SKM-1 (cell line): ENCODE measurements at regions not wholly inside any gene's neighbourhood (a gene's known extent, or its start where the extent isn't known, plus 50 kb on each side); places are given as distances from the start of the nearest gene placed in this dataset.
A peak's percentile ranks its signal among the peaks of the same experiment; 100 is the strongest.

Source experiments
- DNase-seq: peaks from one replicate; lab custom pipeline; 2025; ENCODE audit not compliant: unreplicated experiment; lab: John Stamatoyannopoulos, UW

DNA sequence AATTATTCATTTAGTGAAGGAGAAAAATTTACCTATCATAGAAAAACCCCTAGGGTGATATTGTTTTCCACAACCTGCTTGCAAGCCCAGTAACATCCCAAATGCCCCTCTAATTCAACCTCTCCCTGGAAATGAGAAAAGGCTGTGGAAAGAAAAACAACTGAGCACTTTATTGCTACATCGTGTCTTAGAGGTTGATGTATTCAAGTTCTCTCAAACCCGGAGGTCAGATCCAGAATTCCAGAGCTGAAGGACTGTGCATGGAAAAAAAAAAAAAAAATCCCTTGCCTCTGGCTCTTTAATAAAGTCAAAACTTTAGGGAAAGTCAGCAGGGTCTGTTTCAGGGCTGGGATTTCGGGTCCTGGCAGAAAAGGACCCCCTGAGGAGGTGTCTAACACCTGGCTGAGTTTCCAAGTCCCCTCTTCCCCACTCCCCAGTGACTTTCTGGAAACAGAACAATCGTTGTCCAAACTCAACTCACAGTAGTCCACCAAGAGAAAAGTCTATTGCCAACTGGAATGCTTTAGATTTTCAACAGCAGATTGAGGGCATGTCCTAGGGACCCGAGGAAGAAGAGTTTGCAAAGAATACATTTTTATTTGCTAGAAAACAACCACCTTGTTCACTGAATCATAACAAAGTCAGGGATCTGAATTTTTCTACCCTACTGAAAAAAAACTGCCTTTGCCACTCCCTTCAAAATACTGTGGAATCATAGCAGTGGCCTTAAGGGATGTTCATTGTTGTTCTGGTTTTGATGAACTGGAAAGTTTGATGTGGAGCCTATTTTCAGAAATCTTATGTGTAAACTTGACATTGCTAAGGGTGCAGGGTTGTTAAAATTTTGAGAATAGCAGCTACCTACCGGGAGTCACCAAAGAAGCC lies 207.5 kb upstream of the ADAMTS9 start:
- no peak for DNase-seq

DNA sequence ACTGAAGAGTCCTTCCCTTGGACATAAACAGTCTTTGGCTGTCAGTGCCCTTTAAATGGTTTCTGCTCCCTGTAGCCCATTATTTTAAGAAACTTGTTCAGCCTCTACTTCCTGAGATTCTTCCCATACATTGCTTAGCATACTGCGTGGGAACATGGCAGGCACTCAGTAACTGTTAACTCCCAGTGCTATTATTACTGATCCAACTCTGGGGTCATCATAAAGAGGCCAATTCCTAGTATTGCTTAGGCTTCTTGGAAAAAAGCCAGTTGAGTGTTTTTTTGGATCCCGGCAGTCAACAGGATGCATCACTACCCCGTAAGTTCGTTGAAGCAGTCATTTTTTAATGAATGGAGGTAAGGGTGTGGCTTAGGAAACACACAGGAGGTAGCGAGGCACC lies 206.2 kb upstream of the ADAMTS9 start:
- no peak for DNase-seq

DNA sequence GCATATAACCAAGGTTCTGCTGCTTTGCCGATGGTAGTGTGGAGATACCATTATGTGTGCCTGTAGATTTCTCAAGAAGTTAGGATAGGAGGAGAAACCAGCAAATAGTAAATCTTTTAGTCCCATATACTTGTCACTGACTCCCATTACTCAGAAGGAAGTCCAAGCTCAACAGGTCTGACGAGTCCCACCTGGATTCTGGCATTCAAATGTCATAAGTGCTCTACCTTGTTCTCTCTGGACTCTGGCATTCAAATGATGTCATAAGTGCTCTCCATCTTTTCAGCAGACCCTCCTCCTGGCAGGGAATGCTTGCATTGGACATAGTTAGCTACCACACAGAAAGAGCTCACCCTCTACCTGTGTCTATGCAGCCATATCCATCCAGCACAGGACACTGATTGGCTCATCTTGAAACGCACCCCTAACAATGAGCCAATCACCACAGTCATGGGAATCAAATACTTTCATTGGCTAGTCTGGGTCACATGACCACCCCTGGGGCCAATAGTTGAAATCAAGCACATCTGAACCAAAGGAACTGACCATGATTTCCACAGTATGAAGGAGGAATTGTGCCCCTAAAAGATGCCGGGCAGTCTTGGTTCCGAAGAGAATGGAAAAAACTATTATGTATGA lies 205.0 kb upstream of the ADAMTS9 start:
- no peak for DNase-seq

DNA sequence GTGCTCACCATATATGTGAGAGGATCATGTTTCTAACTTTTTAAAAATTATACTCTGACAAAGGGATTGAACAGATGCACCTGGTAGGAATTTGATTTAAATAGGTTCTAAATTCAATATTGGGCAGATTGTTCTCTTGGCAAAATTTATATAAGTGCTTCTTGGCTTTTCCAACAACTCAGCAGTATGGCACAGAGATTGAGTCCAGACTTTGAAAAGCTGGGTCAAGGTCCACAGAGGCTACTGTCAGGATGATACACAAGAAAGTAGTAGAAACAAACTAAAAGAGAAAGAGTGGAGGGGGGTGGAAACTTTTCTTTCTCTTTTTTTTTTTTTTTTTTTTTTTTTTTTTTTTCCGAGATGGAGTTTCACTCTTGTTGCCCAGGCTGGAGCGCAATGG lies 203.2 kb upstream of the ADAMTS9 start:
- DNase-seq = no peak

DNA sequence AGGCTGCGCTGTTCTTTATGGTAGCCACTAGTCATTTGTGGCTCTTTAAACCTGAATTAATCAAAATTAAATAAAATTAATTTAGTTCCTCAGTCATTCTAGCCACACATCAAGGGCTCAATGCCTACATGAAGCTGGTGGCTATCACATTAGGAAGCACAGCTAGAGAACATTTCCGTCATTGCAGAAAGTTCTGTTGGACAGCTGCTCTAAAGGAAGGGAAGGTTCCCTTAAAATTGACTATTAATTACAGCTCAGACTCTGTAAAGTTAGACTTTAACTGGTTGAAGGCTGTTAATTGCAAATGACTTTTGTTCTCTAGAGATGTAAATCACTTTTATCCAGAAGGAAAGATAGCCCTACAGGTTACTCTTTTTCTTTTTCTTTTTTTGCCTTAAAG lies 202.7 kb upstream of the ADAMTS9 start:
- no peak for DNase-seq

- no peak for DNase-seq
These were observed 202.2 kb upstream of the ADAMTS9 start for GRCh38 chr3:64890006-64890405.

- no peak for DNase-seq
These were observed 201.1 kb upstream of the ADAMTS9 start for GRCh38 chr3:64888840-64889392.

DNA sequence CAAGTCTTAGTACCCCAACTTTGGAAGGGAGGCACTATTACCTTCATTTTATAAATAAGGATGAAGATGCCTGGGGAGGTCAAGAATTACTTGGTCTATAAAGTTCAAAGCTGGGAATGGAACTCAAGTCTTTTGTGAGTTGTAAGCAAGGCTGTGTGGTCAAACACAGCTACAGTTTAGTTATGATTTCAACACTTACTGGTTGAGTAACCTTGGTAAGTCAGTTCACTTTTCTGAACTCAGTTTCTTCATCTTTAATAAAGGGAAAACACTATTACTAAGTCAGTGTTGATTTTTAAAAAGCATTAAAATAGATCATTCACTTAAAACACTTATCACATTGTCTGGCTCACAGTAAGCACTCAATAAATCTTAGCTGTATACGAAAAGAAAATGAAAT lies 200.4 kb upstream of the ADAMTS9 start:
- peak; percentile 62 for DNase-seq

DNA sequence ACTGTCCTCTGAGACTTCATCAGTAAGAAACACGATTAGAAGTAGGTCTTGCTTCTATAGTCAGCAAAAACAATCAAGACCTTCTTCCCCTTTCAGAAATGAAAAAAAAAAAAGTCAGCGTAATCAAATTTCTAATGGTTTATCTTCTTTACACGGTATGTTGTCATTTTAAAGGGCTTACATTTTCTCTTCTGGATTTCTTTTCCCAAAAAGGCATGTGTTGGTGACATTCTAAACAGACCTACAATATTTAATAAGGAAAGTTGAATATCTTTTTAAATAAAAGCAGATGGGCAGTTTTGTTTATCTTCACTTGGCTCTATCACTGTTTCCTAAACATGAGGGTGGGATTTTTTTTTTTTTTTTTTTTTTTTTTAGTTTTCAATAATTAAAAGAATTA lies 197.3 kb upstream of the ADAMTS9 start:
- DNase-seq = no peak

- DNase-seq = no peak
These were observed 196.7 kb upstream of the ADAMTS9 start for GRCh38 chr3:64884536-64884935.

DNA sequence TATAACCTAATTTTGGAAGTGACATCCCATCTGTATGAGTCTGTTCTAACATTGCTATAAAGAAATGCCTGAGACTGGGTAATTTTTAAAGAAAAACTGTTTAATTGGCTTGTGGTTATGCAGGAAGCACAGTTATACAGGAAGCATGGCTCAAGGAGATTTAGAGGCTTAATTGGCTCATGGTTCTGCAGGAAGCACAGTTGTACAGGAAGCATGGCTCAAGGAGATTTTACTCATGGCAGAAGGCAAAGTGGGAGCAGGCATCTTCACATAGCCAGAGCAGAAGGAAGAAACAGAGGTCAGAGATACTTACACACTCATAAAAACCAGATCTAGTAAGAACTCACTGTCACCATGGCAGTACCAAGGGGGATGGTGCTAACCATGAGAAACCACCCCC lies 193.1 kb upstream of the ADAMTS9 start:
- DNase-seq = no peak

GRCh38 chr3:64878362-64878761 lies 190.6 kb upstream of the ADAMTS9 start:
- no peak for DNase-seq

DNA sequence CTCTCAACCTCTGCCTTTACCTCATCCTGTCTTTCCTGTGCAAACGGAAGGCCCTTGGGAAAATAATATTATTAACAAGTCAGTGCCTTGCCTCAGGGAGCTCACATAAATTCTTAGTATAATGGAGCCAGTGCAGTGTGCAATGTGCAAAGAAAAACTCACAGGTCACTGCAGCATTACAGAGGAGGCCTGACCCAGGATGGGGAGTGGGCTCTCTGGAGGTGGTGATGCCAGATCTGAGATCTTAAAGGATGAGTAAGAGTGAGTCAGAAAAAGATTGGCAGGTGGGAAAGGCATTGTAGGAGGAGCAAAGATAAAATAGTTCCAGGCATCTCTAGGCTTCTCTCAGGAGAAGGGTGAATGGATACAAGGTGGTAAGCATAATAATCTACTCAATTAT lies 185.6 kb upstream of the ADAMTS9 start:
- DNase-seq = no peak

GRCh38 chr3:64872345-64872744 lies 184.5 kb upstream of the ADAMTS9 start:
- DNase-seq = no peak

- no peak for DNase-seq
These were observed 184.0 kb upstream of the ADAMTS9 start for GRCh38 chr3:64871834-64872249.

GRCh38 chr3:64870876-64871646 lies 183.3 kb upstream of the ADAMTS9 start:
- no peak for DNase-seq

DNA sequence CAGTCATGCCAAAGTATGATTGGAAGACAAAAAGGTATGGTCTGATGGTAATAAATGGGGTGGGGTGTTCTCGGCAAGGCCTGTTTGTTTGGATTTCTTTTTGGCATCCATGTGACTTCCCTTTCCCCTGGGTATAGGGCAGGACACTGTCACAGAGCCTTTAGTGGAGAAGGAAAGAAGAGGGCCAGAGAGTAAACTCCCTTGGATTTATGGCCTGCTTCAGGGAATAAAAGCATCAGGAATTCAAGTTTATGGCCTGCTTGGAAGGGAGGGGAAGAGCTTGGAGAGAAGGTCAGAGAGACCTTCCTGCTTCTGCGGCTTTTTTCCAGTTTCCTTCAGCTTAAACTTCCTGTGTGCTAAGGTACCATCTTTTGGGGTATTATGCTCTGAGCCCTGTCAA lies 179.4 kb upstream of the ADAMTS9 start:
- DNase-seq = no peak

DNA sequence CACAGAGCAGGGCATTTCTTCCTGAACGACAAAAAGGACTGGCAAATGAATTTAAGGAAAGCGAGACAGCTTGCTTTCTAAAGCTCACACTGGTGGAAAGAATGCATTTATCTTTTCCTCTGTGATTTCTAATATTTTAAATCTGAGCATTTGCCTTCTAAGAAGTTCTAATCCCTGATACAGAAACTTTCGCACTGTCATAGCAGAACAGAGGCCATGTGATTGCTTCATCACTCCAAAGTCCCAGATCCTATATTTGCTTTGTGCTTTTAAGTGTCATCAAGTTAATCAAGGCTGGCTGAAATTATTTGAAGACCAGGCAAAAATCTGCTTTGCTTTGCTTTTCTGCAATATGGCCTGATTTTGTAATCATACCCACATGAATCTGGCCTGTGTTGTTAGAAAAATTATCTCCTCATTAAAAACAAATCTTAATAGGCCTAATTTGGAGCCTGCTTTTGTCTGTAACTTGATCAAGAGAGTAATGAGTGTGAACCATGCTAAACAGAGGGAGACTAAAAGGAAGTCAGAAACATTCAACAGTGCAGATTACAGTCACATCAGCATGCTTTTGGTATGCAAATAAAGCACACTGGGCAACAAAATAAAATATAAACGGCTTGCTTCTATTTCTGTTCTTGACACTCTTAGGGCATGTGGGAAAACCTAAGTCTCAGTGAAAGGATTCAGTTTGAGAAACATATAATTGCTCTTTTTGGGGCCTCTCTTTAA lies 178.2 kb upstream of the ADAMTS9 start:
- no peak for DNase-seq

GRCh38 chr3:64863226-64864212 lies 175.7 kb upstream of the ADAMTS9 start:
- DNase-seq = no peak

GRCh38 chr3:64861684-64862083 lies 173.9 kb upstream of the ADAMTS9 start:
- no peak for DNase-seq
